ENCODE measurements at regions not wholly inside any gene's neighbourhood (a gene's known extent, or its start where the extent isn't known, plus 50 kb on each side); places are given as distances from the start of the nearest gene placed in this dataset.

DNA sequence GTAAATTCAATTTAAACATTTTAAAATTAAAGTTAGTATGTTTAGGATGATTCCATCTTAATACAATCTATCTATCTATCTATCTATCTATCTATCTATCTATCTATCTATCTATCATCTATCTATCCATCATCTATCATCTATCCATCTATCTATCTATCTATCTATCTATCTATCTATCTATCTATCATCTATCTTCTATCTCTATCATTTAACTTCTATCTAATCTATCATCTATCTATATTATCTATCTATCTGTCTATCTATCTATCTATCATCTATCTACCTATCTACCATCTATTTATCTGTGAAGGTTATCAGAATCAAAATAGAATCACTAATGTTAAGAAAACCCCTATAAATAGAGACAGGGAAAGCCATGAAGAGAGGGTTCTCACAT is 78.3 kb downstream of the RAMP3 start:
- DNase-seq (ENCODE audit: low read depth in 1 of 2, low spot score in 1 of 2): no peak

DNA sequence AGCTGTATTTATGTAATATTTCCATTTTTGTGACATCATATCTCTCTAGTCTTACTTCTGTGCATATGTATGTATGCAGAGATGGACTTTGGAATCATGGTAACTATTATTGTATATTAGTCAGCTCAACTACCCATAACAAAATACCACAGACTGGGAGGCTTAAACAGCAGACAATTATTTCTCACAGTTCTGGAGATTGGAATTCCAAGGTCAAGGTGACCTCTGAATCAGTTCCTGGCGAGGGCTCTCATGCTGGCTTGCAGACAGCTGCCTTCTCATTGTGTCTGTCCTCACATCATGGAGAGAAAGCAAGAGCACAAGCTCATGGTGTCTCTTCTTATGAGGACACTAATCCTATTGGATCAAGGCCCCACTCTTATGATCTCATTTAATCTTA is 79.1 kb downstream of the RAMP3 start:
- no peak for DNase-seq (ENCODE audit: low read depth in 1 of 2, low spot score in 1 of 2)

GRCh38 chr7:45237788-45238461 is 80.3 kb downstream of the RAMP3 start:
- no peak for DNase-seq (ENCODE audit: low read depth in 1 of 2, low spot score in 1 of 2)

DNA sequence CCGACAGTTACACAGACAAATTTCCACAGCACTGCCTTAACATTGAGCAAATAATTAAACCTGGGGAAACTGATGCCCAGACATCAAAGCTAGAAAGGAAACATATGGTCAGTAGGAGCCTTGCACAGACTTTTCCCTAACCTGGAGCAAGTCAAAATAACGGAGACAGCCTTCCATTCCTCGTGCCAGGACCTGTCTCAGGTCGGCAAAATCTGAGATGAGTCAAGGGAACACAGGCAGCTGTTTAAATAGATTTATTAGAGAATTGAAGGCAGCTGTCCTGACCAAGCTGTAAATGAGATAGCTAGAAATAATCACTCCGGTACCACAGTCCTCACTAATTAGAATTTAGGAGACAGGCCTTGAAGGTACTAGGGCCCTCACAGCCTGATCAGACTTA is 81.2 kb downstream of the RAMP3 start:
- no peak for DNase-seq (ENCODE audit: low read depth in 1 of 2, low spot score in 1 of 2)

- no peak for DNase-seq (ENCODE audit: low read depth in 1 of 2, low spot score in 1 of 2)
Observed at GRCh38 chr7:45239486-45239885, 81.9 kb downstream of the RAMP3 start.

GRCh38 chr7:45240273-45240771 is 82.7 kb downstream of the RAMP3 start:
- DNase-seq (ENCODE audit: low read depth in 1 of 2, low spot score in 1 of 2): no peak

DNA sequence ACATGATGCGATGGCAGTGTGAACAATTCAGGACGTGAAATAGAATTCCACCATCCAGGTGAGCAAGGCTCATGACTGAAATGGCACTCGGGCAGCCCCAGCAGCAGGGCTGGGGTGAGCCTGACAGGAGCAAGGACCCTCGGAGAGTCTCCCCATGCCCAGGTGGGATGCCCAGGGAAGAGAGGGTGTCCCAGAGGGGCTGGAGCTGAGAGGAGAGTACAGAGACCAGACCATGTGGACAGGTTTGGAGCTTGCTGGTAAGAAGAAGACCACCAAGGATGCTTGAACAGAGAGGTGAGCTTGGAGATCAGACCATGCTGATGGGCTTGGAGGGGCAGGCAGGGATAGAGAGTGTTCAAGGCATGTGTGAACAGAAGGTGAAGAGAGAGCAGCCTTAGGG is 83.3 kb downstream of the RAMP3 start:
- no peak for DNase-seq (ENCODE audit: low read depth in 1 of 2, low spot score in 1 of 2)

DNA sequence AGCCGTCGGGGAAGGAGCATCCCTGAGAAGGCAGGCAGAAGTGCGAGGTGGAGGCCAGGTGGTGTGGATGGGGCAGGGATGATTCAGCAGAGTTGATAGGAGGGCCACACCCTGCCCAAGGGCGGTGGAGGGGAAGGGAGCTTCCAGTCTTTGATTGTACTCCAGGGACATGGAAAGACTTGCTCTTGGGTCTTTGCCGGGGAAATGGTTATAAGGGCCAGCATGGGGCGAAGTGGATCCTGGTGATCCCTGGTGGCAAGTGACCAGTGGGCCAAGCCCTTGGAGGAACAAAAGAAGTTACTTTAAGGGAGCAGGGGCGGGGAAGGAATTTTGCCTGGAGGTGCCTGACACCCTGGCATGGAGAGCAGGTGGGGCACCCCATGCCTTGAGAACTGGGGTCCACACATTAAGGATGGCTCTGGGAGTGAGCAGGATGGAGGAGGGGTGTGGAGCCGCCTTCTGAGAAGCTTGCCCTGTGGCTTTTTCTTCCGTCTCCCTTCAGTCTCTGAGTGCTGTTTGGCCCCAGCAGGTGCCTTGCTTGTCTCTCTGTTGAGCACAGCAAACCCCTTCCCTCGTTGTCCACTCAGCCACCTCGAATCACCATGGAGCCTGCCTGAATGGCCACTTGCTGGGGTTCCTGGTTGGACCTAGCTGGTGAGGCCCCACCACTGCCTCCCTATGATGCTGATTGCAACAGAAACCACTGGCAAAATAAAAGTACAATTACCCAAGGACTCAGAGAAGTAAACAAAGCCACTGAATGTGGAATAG is 83.9 kb downstream of the RAMP3 start:
- DNase-seq (ENCODE audit: low read depth in 1 of 2, low spot score in 1 of 2): no peak

DNA sequence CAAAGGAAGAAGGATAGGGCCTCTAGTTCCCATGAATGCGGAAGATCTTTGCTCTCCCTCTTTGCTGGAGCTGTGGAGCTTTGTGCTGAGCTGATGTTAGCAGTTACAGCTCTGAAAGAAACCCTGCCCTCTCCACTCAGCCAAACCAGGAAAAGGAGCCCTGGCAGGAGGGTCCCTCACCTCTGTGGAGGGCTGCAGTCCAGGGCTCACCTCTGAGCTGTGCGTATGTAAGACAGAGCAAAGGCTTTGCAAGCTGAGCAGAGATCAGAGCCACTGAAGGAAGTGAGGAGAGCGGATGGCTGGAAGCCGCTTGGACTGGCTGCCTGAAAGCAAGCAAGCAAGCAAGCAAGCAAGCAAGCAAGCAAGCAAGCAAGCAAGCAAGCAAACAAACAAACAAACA is 84.7 kb downstream of the RAMP3 start:
- no peak for DNase-seq (ENCODE audit: low read depth in 1 of 2, low spot score in 1 of 2)

DNA sequence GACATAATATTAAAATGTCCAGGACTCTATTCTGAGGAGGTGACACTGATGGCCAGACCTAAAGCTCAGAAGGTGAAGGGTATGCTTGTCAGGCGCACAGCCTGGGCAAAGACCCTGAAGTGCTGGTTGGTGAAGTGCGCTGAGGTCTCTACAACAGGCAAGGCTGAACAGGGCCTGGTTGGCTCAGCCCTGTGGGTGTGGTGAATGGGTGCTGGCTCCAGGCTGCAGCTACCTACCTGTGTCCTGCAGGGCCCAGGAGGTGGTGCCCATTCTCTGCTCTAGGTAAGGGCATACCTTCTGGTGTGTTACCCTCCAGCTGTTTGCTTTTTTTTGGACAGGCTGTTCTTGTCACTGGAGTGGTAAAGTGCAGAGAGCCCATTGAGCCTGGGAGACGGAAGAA is 85.1 kb downstream of the RAMP3 start:
- DNase-seq (ENCODE audit: low read depth in 1 of 2, low spot score in 1 of 2): no peak

- no peak for DNase-seq (ENCODE audit: low read depth in 1 of 2, low spot score in 1 of 2)
Observed at GRCh38 chr7:45244981-45245380, 87.4 kb downstream of the RAMP3 start.

- no peak for DNase-seq (ENCODE audit: low read depth in 1 of 2, low spot score in 1 of 2)
Observed at GRCh38 chr7:45246339-45246738, 88.7 kb downstream of the RAMP3 start.

- DNase-seq (ENCODE audit: low read depth in 1 of 2, low spot score in 1 of 2): no peak
Observed at GRCh38 chr7:45252248-45252647, 94.7 kb downstream of the RAMP3 start.

DNA sequence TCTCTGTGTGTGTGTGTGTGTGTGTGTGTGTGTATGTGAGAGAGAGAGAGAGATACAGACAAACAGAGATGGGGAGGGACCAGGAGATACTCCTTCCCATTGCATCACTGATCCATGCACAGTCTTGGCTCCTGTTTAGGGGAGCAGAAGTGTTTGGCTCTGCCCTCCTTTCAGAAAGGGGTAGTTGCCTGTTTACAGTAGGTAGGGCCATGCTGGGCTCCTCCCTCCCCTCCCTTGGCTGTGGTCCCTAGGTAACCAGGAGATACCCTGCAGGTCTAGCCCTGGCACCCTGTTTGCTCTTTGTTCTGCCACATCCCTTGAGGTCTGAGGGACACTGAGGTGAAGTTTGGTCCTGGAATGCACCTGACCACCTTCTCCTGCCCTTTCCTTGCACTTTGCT is 95.3 kb downstream of the RAMP3 start:
- DNase-seq (ENCODE audit: low read depth in 1 of 2, low spot score in 1 of 2): no peak

GRCh38 chr7:45253368-45253767 is 95.8 kb downstream of the RAMP3 start:
- no peak for DNase-seq (ENCODE audit: low read depth in 1 of 2, low spot score in 1 of 2)

DNA sequence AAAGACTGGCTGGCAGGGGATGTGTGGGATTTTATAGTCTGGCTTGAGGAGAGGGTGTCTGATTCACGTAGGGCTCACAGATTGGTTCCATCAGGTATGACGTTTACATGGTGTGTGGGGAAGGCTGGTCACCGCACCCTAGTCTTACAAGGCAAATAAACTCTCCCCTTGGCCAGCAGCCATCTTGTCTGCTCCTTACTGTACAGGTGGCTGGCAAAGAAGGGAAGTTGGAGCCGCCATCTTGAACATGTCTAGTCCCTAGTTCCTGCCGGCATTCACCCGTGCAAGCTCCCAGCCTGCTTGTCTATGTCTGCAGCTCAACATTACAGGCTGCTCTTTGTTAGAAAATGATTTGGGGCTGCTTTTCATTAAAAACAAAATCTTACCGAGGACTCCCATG is 97.6 kb downstream of the RAMP3 start:
- DNase-seq (ENCODE audit: low read depth in 1 of 2, low spot score in 1 of 2): no peak

- no peak for DNase-seq (ENCODE audit: low read depth in 1 of 2, low spot score in 1 of 2)
Observed at GRCh38 chr7:45256309-45256708, 98.7 kb downstream of the RAMP3 start.

- no peak for DNase-seq (ENCODE audit: low read depth in 1 of 2, low spot score in 1 of 2)
Observed at GRCh38 chr7:45256775-45257174, 99.2 kb downstream of the RAMP3 start.

DNA sequence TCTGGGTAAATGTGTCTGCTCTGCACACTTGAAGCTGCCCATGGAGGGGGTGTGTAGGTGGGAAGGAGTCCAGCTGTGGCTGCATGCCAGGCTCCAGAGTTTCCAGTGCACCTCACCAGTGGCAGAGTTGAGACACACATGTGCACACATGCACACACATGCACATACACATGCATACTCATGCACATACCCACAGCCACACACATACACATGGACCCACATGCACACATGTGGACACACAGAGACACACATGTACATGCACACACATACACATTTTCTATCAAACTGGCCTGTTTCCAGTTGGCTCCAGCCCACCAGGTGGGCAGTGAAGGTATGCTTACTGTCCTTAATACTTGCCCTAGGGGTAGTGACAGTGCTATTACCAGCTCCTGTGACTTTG is 99.7 kb downstream of the RAMP3 start:
- DNase-seq (ENCODE audit: low read depth in 1 of 2, low spot score in 1 of 2): no peak

GRCh38 chr7:45258533-45259226 is 101.1 kb downstream of the RAMP3 start:
- no peak for DNase-seq (ENCODE audit: low read depth in 1 of 2, low spot score in 1 of 2)

GRCh38 chr7:45259227-45259596 is 101.6 kb downstream of the RAMP3 start:
- no peak for DNase-seq (ENCODE audit: low read depth in 1 of 2, low spot score in 1 of 2)

- peak; percentile 57 to 65 for DNase-seq (ENCODE audit: low read depth in 1 of 2, low spot score in 1 of 2)
Observed at GRCh38 chr7:45259966-45260646, 102.5 kb downstream of the RAMP3 start.

Measured in activated CD4-positive, alpha-beta T cell treated with anti-CD3 and anti-CD28 coated beads, Interleukin-2, amount 50 U/mL, for 24 hours (primary cell).